Small intestine (tissue), 7 donors: ENCODE measurements at regions not wholly inside any gene's neighbourhood (a gene's known extent, or its start where the extent isn't known, plus 50 kb on each side); places are given as distances from the start of the nearest gene placed in this dataset.
A peak's percentile ranks its signal among the peaks of the same experiment; 100 is the strongest.

ENCODE experiments used
- DNase-seq, 2 donors: peaks; one replicate each; pipeline versions ENCODE4 v3.0.0 to v3.0.0-alpha.2; 2013
- FAIRE-seq: peaks from 2 replicates; lab custom pipeline; 2012; peaks lifted over from hg19 to GRCh38; lab: Jason Lieb, UNC
- H3K27ac ChIP-seq, 3 donors: one replicate each; pipeline ENCODE4 v1.5.1; 2013; ENCODE audit warnings: low read length in 2 of 3, mild to moderate bottlenecking in 2 of 3, control low read depth in 1 of 3, inconsistent platforms in 1 of 3, low read depth in 1 of 3, moderate library complexity in 1 of 3
- H3K27me3 ChIP-seq, 3 donors: one replicate each; pipeline ENCODE4 v1.6.1; 2013; ENCODE audit warnings: low read length in 3 of 3, inconsistent platforms in 1 of 3; ENCODE audit not compliant: control insufficient read depth in 3 of 3, insufficient read depth in 3 of 3
- H3K36me3 ChIP-seq, 3 donors: one replicate each; pipeline ENCODE4 v1.6.1; 2013; ENCODE audit warnings: low read length in 3 of 3, inconsistent platforms in 1 of 3, low read depth in 1 of 3, mild to moderate bottlenecking in 1 of 3, moderate library complexity in 1 of 3; ENCODE audit not compliant: control insufficient read depth in 3 of 3, insufficient read depth in 2 of 3
- H3K4me1 ChIP-seq, 3 donors: one replicate each; pipeline ENCODE4 v1.6.1; 2013; ENCODE audit warnings: low read length in 2 of 3, inconsistent platforms in 1 of 3, low read depth in 1 of 3, mild to moderate bottlenecking in 1 of 3, moderate library complexity in 1 of 3; ENCODE audit not compliant: control insufficient read depth in 3 of 3, insufficient read depth in 2 of 3
- H3K4me3 ChIP-seq, 3 donors: one replicate each; pipeline ENCODE4 v1.5.1; 2013; ENCODE audit warnings: low read length in 3 of 3, control low read depth in 1 of 3, inconsistent platforms in 1 of 3, low read depth in 1 of 3, mild to moderate bottlenecking in 1 of 3, moderate library complexity in 1 of 3
- H3K9me3 ChIP-seq, 2 donors: one replicate each; pipeline ENCODE4 v1.6.1; 2013; ENCODE audit warnings: low read depth in 1 of 2, low read length in 1 of 2; ENCODE audit not compliant: control insufficient read depth in 2 of 2, insufficient read depth in 1 of 2
- WGBS, 3 donors: extraction: QIAGEN DNeasy Blood & Tissue Kit; methylation state at CpG; one replicate each; pipeline ENCODE4 v1.1.7; 2013; 5-methylcytosine and 5-hydroxymethylcytosine counted together
- donor health status: healthy with polysubstance abuse.
- donor health status: control.
- donor health status: control.
- donor health status: Bipolar disorder and iron deficiency.
- donor health status: healthy.

- H3K9me3 ChIP-seq = no peaks in the 10 kb centered on the region
- FAIRE-seq (no peak), DNase-seq (no peak)
- H3K36me3 ChIP-seq = no peaks in the 10 kb centered on the region
- peaks cover 0 to 8% (median 0%) of the 10 kb centered on the region in 3 donors for H3K4me1 ChIP-seq
- H3K27ac ChIP-seq = no peak overlapping the region
- no peak overlapping the region for H3K4me3 ChIP-seq
- 86 to 92% (median 89%) methylated on average over 2 of the region's 2 CpGs for WGBS, 3 donors
- H3K27me3 ChIP-seq = peaks cover 0 to 10% (median 0%) of the 10 kb centered on the region in 3 donors
These were observed 117.6 kb upstream of the FGF3 start for GRCh38 chr11:69936771-69937170.

- no peak overlapping the region for H3K27ac ChIP-seq
- no peak for FAIRE-seq
- 90 to 93% (median 91%) methylated on average over 13 of the region's 13 CpGs for WGBS, 3 donors
- no peak for DNase-seq
- no peaks in the 10 kb centered on the region for H3K9me3 ChIP-seq
- H3K36me3 ChIP-seq = no peaks in the 10 kb centered on the region
- peaks cover 0 to 8% (median 0%) of the 10 kb centered on the region in 3 donors for H3K4me1 ChIP-seq
- H3K27me3 ChIP-seq = peaks cover 0 to 5% (median 0%) of the 10 kb centered on the region in 3 donors
- H3K4me3 ChIP-seq = no peak overlapping the region
These were observed 119.0 kb upstream of the FGF3 start for GRCh38 chr11:69938206-69938605.

- WGBS, 3 donors = 18 to 35% (median 33%) methylated on average over 28 of the region's 28 CpGs
These were observed 120.5 kb upstream of the FGF3 start for GRCh38 chr11:69939551-69940245.

GRCh38 chr11:69940246-69940610 lies 121.0 kb upstream of the FGF3 start:
- Histone ChIP-seq H3K27me3 (peaks cover 0 to 5% (median 0%) of the 10 kb centered on the region in 3 donors), H3K9me3 (no peaks in the 10 kb centered on the region), H3K27ac (peak overlapping the region in 1 of 3 donors; percentile 40), H3K4me1 (peaks cover 0 to 8% (median 0%) of the 10 kb centered on the region in 3 donors), H3K4me3 (no peak overlapping the region), H3K36me3 (no peaks in the 10 kb centered on the region)
- no peak for DNase-seq
- WGBS, 3 donors = 72 to 77% (median 77%) methylated on average over 6 of the region's 6 CpGs
- no peak for FAIRE-seq

More at GRCh38 chr11:69939551-69940245, 120.5 kb upstream of the FGF3 start:
- Histone ChIP-seq H3K27ac (peak overlapping the region in 1 of 3 donors; percentile 51), H3K9me3 (no peaks in the 10 kb centered on the region), H3K27me3 (peaks cover 0 to 5% (median 0%) of the 10 kb centered on the region in 3 donors), H3K36me3 (no peaks in the 10 kb centered on the region), H3K4me3 (no peak overlapping the region), H3K4me1 (peaks cover 0 to 8% (median 0%) of the 10 kb centered on the region in 3 donors)
- peak; percentile 42 to 60 for DNase-seq
- no peak for FAIRE-seq

- H3K4me3 ChIP-seq = no peak overlapping the region
- H3K4me1 ChIP-seq = peaks cover 0 to 8% (median 0%) of the 10 kb centered on the region in 3 donors
- DNase-seq (no peak), FAIRE-seq (no peak)
- H3K36me3 ChIP-seq = no peaks in the 10 kb centered on the region
- H3K27ac ChIP-seq = no peak overlapping the region
- WGBS, 3 donors = 83 to 88% (median 83%) methylated on average over 15 of the region's 15 CpGs
- no peaks in the 10 kb centered on the region for H3K9me3 ChIP-seq
- H3K27me3 ChIP-seq = peaks cover 0 to 5% (median 0%) of the 10 kb centered on the region in 3 donors
These were observed 122.5 kb upstream of the FGF3 start for GRCh38 chr11:69941546-69942332.

GRCh38 chr11:69942333-69942820 lies 123.2 kb upstream of the FGF3 start:
- peaks cover 0 to 5% (median 0%) of the 10 kb centered on the region in 3 donors for H3K27me3 ChIP-seq
- H3K27ac ChIP-seq = no peak overlapping the region
- no peaks in the 10 kb centered on the region for H3K36me3 ChIP-seq
- no peaks in the 10 kb centered on the region for H3K9me3 ChIP-seq
- peaks cover 0 to 8% (median 0%) of the 10 kb centered on the region in 3 donors for H3K4me1 ChIP-seq
- no peak for FAIRE-seq
- no peak for DNase-seq
- H3K4me3 ChIP-seq = no peak overlapping the region
- WGBS, 3 donors = 77 to 88% (median 86%) methylated on average over 9 of the region's 9 CpGs

GRCh38 chr11:69943066-69943465 lies 123.8 kb upstream of the FGF3 start:
- 69 to 74% (median 71%) methylated on average over 6 of the region's 6 CpGs for WGBS, 3 donors
- FAIRE-seq = no peak
- peak in 1 of 2 donors; percentile 59 for DNase-seq

GRCh38 chr11:69943506-69943905 lies 124.3 kb upstream of the FGF3 start:
- no peaks in the 10 kb centered on the region for H3K36me3 ChIP-seq
- H3K4me3 ChIP-seq = no peak overlapping the region
- WGBS, 3 donors = 78 to 87% (median 85%) methylated on average over 8 to 11 of the region's 11 CpGs
- FAIRE-seq = no peak
- no peak overlapping the region for H3K27ac ChIP-seq
- H3K27me3 ChIP-seq = peaks cover 0 to 5% (median 0%) of the 10 kb centered on the region in 3 donors
- no peaks in the 10 kb centered on the region for H3K9me3 ChIP-seq
- DNase-seq = no peak
- peaks cover 0 to 14% (median 0%) of the 10 kb centered on the region in 3 donors for H3K4me1 ChIP-seq

More at GRCh38 chr11:69943066-69943465, 123.8 kb upstream of the FGF3 start:
- Histone ChIP-seq H3K27ac (no peak overlapping the region), H3K27me3 (peaks cover 0 to 5% (median 0%) of the 10 kb centered on the region in 3 donors), H3K4me1 (peaks cover 0 to 9% (median 0%) of the 10 kb centered on the region in 3 donors), H3K4me3 (no peak overlapping the region), H3K9me3 (no peaks in the 10 kb centered on the region), H3K36me3 (no peaks in the 10 kb centered on the region)
